K562 (cell line): ENCODE measurements at regions not wholly inside any gene's neighbourhood (a gene's known extent, or its start where the extent isn't known, plus 50 kb on each side); places are given as distances from the start of the nearest gene placed in this dataset.

Experiments
- EP300 ChIP-seq: IDR thresholded peaks from 2 replicates; pipeline ENCODE4 v1.6.1; 2012; ENCODE audit warnings: low read length, improper control_type of control experiment
- GATAD2A ChIP-seq: fragments of 450-650 bp; IDR thresholded peaks from 2 replicates; pipeline ENCODE4 v1.6.1; 2017
- IRF2 ChIP-seq: sonication (generic); formaldehyde crosslinking; IDR thresholded peaks from 2 replicates; pipeline ENCODE4 v1.8.1; 2022; ENCODE audit warnings: mild to moderate bottlenecking, missing genetic modification reagents
- MYBL2 ChIP-seq, 2 experiments: fragments of 450-650 bp in 1 of 2; sonication (generic) in 1 of 2; formaldehyde crosslinking in 1 of 2; IDR thresholded peaks; 2 replicates each; pipeline versions ENCODE4 v1.6.1 to v1.8.1; 2017 to 2022; ENCODE audit warnings: borderline replicate concordance in 1 of 2, inconsistent platforms in 1 of 2, low read depth in 1 of 2, mild to moderate bottlenecking in 1 of 2, missing genetic modification reagents in 1 of 2, moderate library complexity in 1 of 2
- NFIC ChIP-seq: fragments of 450-650 bp; IDR thresholded peaks from 2 replicates; pipeline ENCODE4 v1.6.1; 2017; ENCODE audit warnings: mild to moderate bottlenecking, inconsistent platforms
- POLR2B ChIP-seq: fragments of 450-650 bp; IDR thresholded peaks from 2 replicates; pipeline ENCODE4 v1.6.1; 2018; ENCODE audit warnings: low read depth; ENCODE audit not compliant: partially characterized antibody
- SMAD4 ChIP-seq: fragments of 250-450 bp; sonication (Bioruptor Pico); conservative IDR thresholded peaks from 2 replicates; pipeline ENCODE4 v1.8.0; 2021; ENCODE audit warnings: inconsistent platforms, mild to moderate bottlenecking, moderate library complexity
- SMARCA5 ChIP-seq: fragments of 450-650 bp; IDR thresholded peaks from 2 replicates; pipeline ENCODE4 v1.6.1; 2016
- TRIM24 ChIP-seq, 2 experiments: fragments of 450-650 bp; IDR thresholded peaks; 2 replicates each; pipeline ENCODE4 v1.6.1; 2016
- ZNF347 ChIP-seq: fragments of 450-650 bp; formaldehyde crosslinking; IDR thresholded peaks from 2 replicates; pipeline ENCODE4 v1.4.0; 2020; ENCODE audit warnings: low read depth, mild to moderate bottlenecking, moderate library complexity
- ZNF717 ChIP-seq: fragments of 250-450 bp; sonication (Bioruptor Pico); IDR thresholded peaks from 2 replicates; pipeline ENCODE4 v1.5.0; 2021
- TF ChIP-seq, protein P1 (sequence below), 2 experiments: IDR thresholded peaks; 2 replicates each; pipeline ENCODE4 v1.6.1; 2012; ENCODE audit warnings: improper control_type of control experiment in 2 of 2, low read depth in 2 of 2, low read length in 2 of 2, borderline replicate concordance in 1 of 2
- TF ChIP-seq, protein P2 (sequence below), 2 experiments: fragments of 450-650 bp; conservative IDR thresholded peaks; 2 replicates each; pipeline ENCODE4 v1.6.1; 2017; ENCODE audit warnings: mild to moderate bottlenecking in 2 of 2, moderate library complexity in 2 of 2
- TF ChIP-seq, protein P3 (sequence below): fragments of 450-650 bp; IDR thresholded peaks from 2 replicates; pipeline ENCODE4 v1.6.1; 2016; ENCODE audit warnings: mild to moderate bottlenecking, moderate library complexity

DNA sequence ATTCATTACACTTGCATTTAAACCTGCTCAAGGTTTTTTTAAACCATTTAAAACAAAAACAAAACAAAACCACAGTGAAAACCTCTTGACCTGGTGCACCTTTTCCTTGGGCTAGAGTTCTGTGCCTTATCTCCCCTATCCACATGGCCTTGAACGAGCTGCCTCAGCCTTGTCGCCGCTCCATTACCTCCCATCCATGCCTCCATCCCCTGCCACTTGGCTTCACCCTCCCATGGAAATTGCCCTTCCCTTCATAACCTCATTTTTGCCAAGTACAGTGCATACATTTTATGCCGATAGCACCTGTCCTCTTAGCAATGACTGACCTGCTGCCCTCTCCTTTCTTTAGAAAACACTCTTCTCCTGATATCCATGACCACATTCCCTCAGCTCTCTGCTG, 188.6 kb upstream of the ASIC2 start (continued):
- TF ChIP-seq, protein P1, sequence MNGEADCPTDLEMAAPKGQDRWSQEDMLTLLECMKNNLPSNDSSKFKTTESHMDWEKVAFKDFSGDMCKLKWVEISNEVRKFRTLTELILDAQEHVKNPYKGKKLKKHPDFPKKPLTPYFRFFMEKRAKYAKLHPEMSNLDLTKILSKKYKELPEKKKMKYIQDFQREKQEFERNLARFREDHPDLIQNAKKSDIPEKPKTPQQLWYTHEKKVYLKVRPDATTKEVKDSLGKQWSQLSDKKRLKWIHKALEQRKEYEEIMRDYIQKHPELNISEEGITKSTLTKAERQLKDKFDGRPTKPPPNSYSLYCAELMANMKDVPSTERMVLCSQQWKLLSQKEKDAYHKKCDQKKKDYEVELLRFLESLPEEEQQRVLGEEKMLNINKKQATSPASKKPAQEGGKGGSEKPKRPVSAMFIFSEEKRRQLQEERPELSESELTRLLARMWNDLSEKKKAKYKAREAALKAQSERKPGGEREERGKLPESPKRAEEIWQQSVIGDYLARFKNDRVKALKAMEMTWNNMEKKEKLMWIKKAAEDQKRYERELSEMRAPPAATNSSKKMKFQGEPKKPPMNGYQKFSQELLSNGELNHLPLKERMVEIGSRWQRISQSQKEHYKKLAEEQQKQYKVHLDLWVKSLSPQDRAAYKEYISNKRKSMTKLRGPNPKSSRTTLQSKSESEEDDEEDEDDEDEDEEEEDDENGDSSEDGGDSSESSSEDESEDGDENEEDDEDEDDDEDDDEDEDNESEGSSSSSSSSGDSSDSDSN (IDR thresholded peaks at IDR 0.05; ENCODE audit: borderline replicate concordance in 1 of 2, low read depth in 2 of 2, low read length in 2 of 2): no peak
- TF ChIP-seq IRF2 (CRISPR knock-in tag): no peak
- peak; percentile 25 to 28; a peak in 1 of 4 replicates for TF ChIP-seq TRIM24 (IDR thresholded peaks at IDR 0.05)
- TF ChIP-seq MYBL2 (IDR thresholded peaks at IDR 0.05; ENCODE audit: low read depth): no peak
- TF ChIP-seq MYBL2 (CRISPR knock-in tag; IDR thresholded peaks at IDR 0.05; ENCODE audit: borderline replicate concordance): no peak
- no peak for TF ChIP-seq ZNF347 (CRISPR knock-in tag)
- no peak for TF ChIP-seq SMARCA5
- TF ChIP-seq ZNF717: no peak
- peak; percentile 71 for TF ChIP-seq EP300
- TF ChIP-seq, protein P2, sequence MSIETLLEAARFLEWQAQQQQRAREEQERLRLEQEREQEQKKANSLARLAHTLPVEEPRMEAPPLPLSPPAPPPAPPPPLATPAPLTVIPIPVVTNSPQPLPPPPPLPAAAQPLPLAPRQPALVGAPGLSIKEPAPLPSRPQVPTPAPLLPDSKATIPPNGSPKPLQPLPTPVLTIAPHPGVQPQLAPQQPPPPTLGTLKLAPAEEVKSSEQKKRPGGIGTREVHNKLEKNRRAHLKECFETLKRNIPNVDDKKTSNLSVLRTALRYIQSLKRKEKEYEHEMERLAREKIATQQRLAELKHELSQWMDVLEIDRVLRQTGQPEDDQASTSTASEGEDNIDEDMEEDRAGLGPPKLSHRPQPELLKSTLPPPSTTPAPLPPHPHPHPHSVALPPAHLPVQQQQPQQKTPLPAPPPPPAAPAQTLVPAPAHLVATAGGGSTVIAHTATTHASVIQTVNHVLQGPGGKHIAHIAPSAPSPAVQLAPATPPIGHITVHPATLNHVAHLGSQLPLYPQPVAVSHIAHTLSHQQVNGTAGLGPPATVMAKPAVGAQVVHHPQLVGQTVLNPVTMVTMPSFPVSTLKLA (conservative IDR thresholded peaks at IDR 0.05): peak in 1 of 2 experiments; percentile 49; a peak in 1 of 4 replicates
- TF ChIP-seq SMAD4 (CRISPR knock-in tag): peak; percentile 43; the same call in 1 of the 2 replicates
- TF ChIP-seq GATAD2A: 0 out of 2 replicates have a peak, but pooled peaks have one; percentile 46
- TF ChIP-seq, protein P3, sequence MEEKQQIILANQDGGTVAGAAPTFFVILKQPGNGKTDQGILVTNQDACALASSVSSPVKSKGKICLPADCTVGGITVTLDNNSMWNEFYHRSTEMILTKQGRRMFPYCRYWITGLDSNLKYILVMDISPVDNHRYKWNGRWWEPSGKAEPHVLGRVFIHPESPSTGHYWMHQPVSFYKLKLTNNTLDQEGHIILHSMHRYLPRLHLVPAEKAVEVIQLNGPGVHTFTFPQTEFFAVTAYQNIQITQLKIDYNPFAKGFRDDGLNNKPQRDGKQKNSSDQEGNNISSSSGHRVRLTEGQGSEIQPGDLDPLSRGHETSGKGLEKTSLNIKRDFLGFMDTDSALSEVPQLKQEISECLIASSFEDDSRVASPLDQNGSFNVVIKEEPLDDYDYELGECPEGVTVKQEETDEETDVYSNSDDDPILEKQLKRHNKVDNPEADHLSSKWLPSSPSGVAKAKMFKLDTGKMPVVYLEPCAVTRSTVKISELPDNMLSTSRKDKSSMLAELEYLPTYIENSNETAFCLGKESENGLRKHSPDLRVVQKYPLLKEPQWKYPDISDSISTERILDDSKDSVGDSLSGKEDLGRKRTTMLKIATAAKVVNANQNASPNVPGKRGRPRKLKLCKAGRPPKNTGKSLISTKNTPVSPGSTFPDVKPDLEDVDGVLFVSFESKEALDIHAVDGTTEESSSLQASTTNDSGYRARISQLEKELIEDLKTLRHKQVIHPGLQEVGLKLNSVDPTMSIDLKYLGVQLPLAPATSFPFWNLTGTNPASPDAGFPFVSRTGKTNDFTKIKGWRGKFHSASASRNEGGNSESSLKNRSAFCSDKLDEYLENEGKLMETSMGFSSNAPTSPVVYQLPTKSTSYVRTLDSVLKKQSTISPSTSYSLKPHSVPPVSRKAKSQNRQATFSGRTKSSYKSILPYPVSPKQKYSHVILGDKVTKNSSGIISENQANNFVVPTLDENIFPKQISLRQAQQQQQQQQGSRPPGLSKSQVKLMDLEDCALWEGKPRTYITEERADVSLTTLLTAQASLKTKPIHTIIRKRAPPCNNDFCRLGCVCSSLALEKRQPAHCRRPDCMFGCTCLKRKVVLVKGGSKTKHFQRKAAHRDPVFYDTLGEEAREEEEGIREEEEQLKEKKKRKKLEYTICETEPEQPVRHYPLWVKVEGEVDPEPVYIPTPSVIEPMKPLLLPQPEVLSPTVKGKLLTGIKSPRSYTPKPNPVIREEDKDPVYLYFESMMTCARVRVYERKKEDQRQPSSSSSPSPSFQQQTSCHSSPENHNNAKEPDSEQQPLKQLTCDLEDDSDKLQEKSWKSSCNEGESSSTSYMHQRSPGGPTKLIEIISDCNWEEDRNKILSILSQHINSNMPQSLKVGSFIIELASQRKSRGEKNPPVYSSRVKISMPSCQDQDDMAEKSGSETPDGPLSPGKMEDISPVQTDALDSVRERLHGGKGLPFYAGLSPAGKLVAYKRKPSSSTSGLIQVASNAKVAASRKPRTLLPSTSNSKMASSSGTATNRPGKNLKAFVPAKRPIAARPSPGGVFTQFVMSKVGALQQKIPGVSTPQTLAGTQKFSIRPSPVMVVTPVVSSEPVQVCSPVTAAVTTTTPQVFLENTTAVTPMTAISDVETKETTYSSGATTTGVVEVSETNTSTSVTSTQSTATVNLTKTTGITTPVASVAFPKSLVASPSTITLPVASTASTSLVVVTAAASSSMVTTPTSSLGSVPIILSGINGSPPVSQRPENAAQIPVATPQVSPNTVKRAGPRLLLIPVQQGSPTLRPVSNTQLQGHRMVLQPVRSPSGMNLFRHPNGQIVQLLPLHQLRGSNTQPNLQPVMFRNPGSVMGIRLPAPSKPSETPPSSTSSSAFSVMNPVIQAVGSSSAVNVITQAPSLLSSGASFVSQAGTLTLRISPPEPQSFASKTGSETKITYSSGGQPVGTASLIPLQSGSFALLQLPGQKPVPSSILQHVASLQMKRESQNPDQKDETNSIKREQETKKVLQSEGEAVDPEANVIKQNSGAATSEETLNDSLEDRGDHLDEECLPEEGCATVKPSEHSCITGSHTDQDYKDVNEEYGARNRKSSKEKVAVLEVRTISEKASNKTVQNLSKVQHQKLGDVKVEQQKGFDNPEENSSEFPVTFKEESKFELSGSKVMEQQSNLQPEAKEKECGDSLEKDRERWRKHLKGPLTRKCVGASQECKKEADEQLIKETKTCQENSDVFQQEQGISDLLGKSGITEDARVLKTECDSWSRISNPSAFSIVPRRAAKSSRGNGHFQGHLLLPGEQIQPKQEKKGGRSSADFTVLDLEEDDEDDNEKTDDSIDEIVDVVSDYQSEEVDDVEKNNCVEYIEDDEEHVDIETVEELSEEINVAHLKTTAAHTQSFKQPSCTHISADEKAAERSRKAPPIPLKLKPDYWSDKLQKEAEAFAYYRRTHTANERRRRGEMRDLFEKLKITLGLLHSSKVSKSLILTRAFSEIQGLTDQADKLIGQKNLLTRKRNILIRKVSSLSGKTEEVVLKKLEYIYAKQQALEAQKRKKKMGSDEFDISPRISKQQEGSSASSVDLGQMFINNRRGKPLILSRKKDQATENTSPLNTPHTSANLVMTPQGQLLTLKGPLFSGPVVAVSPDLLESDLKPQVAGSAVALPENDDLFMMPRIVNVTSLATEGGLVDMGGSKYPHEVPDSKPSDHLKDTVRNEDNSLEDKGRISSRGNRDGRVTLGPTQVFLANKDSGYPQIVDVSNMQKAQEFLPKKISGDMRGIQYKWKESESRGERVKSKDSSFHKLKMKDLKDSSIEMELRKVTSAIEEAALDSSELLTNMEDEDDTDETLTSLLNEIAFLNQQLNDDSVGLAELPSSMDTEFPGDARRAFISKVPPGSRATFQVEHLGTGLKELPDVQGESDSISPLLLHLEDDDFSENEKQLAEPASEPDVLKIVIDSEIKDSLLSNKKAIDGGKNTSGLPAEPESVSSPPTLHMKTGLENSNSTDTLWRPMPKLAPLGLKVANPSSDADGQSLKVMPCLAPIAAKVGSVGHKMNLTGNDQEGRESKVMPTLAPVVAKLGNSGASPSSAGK: peak; percentile 31; the same call in 1 of the 2 replicates
- peak; percentile 59 for TF ChIP-seq NFIC
- no peak for TF ChIP-seq POLR2B
